ENCODE measurements at regions not wholly inside any gene's neighbourhood (a gene's known extent, or its start where the extent isn't known, plus 50 kb on each side); places are given as distances from the start of the nearest gene placed in this dataset.

DNA sequence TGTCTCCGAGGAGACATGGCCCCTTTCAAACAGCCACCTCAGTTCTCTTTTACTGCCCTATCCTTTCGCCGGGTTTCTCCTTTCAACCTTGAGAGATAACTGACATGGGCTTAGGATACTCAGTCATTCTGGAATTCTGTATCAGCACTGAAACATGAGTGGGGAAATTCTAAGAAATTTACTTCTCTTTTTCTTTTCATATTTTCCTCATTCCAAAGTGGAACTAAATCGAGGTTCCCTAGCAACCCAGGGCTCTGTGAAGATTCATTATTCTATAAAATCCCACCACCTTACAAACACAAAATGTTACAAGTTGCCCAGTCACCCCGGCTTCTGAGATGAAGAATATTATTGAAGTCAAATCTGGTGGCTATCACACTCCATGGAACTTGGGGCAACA lies 319.2 kb downstream of the ENC1 start:
- Histone ChIP-seq H3K36me3 (ENCODE audit: insufficient read depth, low read length) (no peaks in the 10 kb centered on the region), H3K9me3 (ENCODE audit: low read length) (no peaks in the 10 kb centered on the region), H3K9me2 (ENCODE audit: insufficient read depth, low read length) (no peaks in the 10 kb centered on the region), H3K79me2 (replicated peaks; ENCODE audit: insufficient read depth, low read length) (no peaks in the 10 kb centered on the region), H3K4me2 (ENCODE audit: low read length) (no peak overlapping the region), H3K4me3 (ENCODE audit: low read length) (no peak overlapping the region), H2AFZ (ENCODE audit: low read depth, low read length) (no peak overlapping the region), H4K20me1 (ENCODE audit: insufficient read depth) (no peaks in the 10 kb centered on the region), H3K27ac (ENCODE audit: low read length) (no peak overlapping the region), H3K9ac (ENCODE audit: low read length) (no peak overlapping the region), H3K27me3 (ENCODE audit: insufficient read depth, low read depth, low read length) (no peaks in the 10 kb centered on the region), H3F3A (ENCODE audit: insufficient read depth, low read length, poor library complexity, severe bottlenecking) (no peaks in the 10 kb centered on the region)
- TF ChIP-seq REST (IDR thresholded peaks at IDR 0.05; ENCODE audit: borderline replicate concordance) (no peak), RAD21 (conservative IDR thresholded peaks at IDR 0.05) (no peak), EZH2 (IDR thresholded peaks at IDR 0.05; ENCODE audit: borderline replicate concordance, insufficient read depth, low read length, poor library complexity, severe bottlenecking) (no peak), EP300 (conservative IDR thresholded peaks at IDR 0.05; ENCODE audit: poor library complexity, severe bottlenecking) (no peak), TAF1 (IDR thresholded peaks at IDR 0.05; ENCODE audit: low read depth) (no peak), SMC3 (conservative IDR thresholded peaks at IDR 0.05; ENCODE audit: poor library complexity) (no peak), POLR2AphosphoS5 (IDR thresholded peaks at IDR 0.05) (no peak), MXI1 (conservative IDR thresholded peaks at IDR 0.05; ENCODE audit: poor library complexity, severe bottlenecking) (no peak)
- TF ChIP-seq, protein P1, sequence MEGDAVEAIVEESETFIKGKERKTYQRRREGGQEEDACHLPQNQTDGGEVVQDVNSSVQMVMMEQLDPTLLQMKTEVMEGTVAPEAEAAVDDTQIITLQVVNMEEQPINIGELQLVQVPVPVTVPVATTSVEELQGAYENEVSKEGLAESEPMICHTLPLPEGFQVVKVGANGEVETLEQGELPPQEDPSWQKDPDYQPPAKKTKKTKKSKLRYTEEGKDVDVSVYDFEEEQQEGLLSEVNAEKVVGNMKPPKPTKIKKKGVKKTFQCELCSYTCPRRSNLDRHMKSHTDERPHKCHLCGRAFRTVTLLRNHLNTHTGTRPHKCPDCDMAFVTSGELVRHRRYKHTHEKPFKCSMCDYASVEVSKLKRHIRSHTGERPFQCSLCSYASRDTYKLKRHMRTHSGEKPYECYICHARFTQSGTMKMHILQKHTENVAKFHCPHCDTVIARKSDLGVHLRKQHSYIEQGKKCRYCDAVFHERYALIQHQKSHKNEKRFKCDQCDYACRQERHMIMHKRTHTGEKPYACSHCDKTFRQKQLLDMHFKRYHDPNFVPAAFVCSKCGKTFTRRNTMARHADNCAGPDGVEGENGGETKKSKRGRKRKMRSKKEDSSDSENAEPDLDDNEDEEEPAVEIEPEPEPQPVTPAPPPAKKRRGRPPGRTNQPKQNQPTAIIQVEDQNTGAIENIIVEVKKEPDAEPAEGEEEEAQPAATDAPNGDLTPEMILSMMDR (IDR thresholded peaks at IDR 0.05; ENCODE audit: poor library complexity, severe bottlenecking), result no peak

- Histone ChIP-seq H4K20me1 (ENCODE audit: insufficient read depth) (no peaks in the 10 kb centered on the region), H3F3A (ENCODE audit: insufficient read depth, low read length, poor library complexity, severe bottlenecking) (no peaks in the 10 kb centered on the region), H3K36me3 (ENCODE audit: insufficient read depth, low read length) (no peaks in the 10 kb centered on the region)
Measured at GRCh38 chr5:74320526-74320925, 320.0 kb downstream of the ENC1 start.

More at GRCh38 chr5:74320526-74320925, 320.0 kb downstream of the ENC1 start:
- Histone ChIP-seq H3K27me3 (ENCODE audit: insufficient read depth, low read depth, low read length) (no peaks in the 10 kb centered on the region), H2AFZ (ENCODE audit: low read depth, low read length) (no peak overlapping the region), H3K4me3 (ENCODE audit: low read length) (no peak overlapping the region), H3K9me3 (ENCODE audit: low read length) (no peaks in the 10 kb centered on the region), H3K9ac (ENCODE audit: low read length) (no peak overlapping the region), H3K79me2 (replicated peaks; ENCODE audit: insufficient read depth, low read length) (no peaks in the 10 kb centered on the region), H3K27ac (ENCODE audit: low read length) (no peak overlapping the region), H3K9me2 (ENCODE audit: insufficient read depth, low read length) (no peaks in the 10 kb centered on the region), H3K4me2 (ENCODE audit: low read length) (no peak overlapping the region)
- TF ChIP-seq, protein P1 (IDR thresholded peaks at IDR 0.05; ENCODE audit: poor library complexity, severe bottlenecking), result no peak
- TF ChIP-seq SMC3 (conservative IDR thresholded peaks at IDR 0.05; ENCODE audit: poor library complexity) (no peak), EZH2 (IDR thresholded peaks at IDR 0.05; ENCODE audit: borderline replicate concordance, insufficient read depth, low read length, poor library complexity, severe bottlenecking) (no peak), REST (IDR thresholded peaks at IDR 0.05; ENCODE audit: borderline replicate concordance) (no peak), POLR2AphosphoS5 (IDR thresholded peaks at IDR 0.05) (no peak), TAF1 (IDR thresholded peaks at IDR 0.05; ENCODE audit: low read depth) (no peak), EP300 (conservative IDR thresholded peaks at IDR 0.05; ENCODE audit: poor library complexity, severe bottlenecking) (no peak), MXI1 (conservative IDR thresholded peaks at IDR 0.05; ENCODE audit: poor library complexity, severe bottlenecking) (no peak), RAD21 (conservative IDR thresholded peaks at IDR 0.05) (no peak)
